Gastrocnemius medialis (tissue), 4 donors: ENCODE measurements at regions not wholly inside any gene's neighbourhood (a gene's known extent, or its start where the extent isn't known, plus 50 kb on each side); places are given as distances from the start of the nearest gene placed in this dataset.

Source experiments
- POLR2A ChIP-seq, 2 donors: fragments of 450-650 bp; IDR thresholded peaks; one replicate each; pipeline ENCODE4 v1.6.1; 2017; ENCODE audit warnings: antibody characterized with exemption in 2 of 2, mild to moderate bottlenecking in 2 of 2, moderate library complexity in 2 of 2
- TF ChIP-seq, protein P1 (sequence below), 5 experiments: fragments of 450-650 bp in 3 of 5; fragments of 200-600 bp in 2 of 5; sonication (generic) in 2 of 5; IDR thresholded peaks in 4 of 5; conservative IDR thresholded peaks in 1 of 5; 1 replicate in 4 of 5; 2 replicates in 1 of 5; pipeline ENCODE4 v1.5.1; 2016 to 2019; ENCODE audit warnings: antibody characterized with exemption in 5 of 5, mild to moderate bottlenecking in 3 of 5, moderate library complexity in 3 of 5

DNA sequence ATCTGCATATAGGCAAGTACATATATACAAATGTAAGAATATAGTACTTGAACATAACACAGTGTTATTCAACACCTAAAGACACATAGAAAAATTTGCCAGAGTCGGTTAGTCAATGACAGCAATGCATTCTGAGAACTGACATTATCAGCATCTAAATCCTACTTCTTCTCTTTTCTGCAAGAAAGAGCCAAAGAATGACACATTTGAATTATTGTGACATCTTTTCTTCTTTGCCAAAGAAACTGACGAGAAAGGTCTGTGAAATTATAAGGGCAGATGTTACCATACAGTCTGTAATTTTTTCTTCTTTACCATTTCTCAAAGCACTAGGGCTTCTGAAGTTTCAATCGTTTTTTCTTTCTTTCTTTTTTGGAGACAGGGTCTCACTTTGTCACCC, 350.9 kb upstream of the NBEA start:
- TF ChIP-seq POLR2A (IDR thresholded peaks at IDR 0.05), result no peak
- TF ChIP-seq, protein P1, sequence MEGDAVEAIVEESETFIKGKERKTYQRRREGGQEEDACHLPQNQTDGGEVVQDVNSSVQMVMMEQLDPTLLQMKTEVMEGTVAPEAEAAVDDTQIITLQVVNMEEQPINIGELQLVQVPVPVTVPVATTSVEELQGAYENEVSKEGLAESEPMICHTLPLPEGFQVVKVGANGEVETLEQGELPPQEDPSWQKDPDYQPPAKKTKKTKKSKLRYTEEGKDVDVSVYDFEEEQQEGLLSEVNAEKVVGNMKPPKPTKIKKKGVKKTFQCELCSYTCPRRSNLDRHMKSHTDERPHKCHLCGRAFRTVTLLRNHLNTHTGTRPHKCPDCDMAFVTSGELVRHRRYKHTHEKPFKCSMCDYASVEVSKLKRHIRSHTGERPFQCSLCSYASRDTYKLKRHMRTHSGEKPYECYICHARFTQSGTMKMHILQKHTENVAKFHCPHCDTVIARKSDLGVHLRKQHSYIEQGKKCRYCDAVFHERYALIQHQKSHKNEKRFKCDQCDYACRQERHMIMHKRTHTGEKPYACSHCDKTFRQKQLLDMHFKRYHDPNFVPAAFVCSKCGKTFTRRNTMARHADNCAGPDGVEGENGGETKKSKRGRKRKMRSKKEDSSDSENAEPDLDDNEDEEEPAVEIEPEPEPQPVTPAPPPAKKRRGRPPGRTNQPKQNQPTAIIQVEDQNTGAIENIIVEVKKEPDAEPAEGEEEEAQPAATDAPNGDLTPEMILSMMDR (IDR thresholded peaks at IDR 0.05 in 4 of 5, conservative IDR thresholded peaks at IDR 0.05 in 1 of 5), result no peak
